ENCODE measurements at regions not wholly inside any gene's neighbourhood (a gene's known extent, or its start where the extent isn't known, plus 50 kb on each side); places are given as distances from the start of the nearest gene placed in this dataset.

- no peaks in the 10 kb centered on the region for H3K36me3 ChIP-seq
- H3K27ac ChIP-seq = no peak overlapping the region
- no peaks in the 10 kb centered on the region for H3K9me3 ChIP-seq
- intact Hi-C loops (cut with DNase I; ENCODE audit: low total_unique reads) (no loop called here), in situ Hi-C loops (cut with MboI; ENCODE audit: low pct_ligation_motif_present in 1 of 4, low pct_unique_long_range_greater_than_20kb in 1 of 4, low sequenced_read_pairs in 3 of 4) (no loop called here)
- H3K4me1 ChIP-seq = no peaks in the 10 kb centered on the region
- no peak for DNase-seq
- WGBS, 2 donors (ENCODE audit: low coverage in 1 of 2) = 78 to 82% methylated on average over 8 to 9 of the region's 9 CpGs
- TF ChIP-seq EP300 (IDR thresholded peaks at IDR 0.05; ENCODE audit: low read depth) = no peak
- TF ChIP-seq POLR2A (IDR thresholded peaks at IDR 0.05) = no peak
- no peak for TF ChIP-seq POLR2AphosphoS5 (IDR thresholded peaks at IDR 0.05)
- TF ChIP-seq, protein P1, sequence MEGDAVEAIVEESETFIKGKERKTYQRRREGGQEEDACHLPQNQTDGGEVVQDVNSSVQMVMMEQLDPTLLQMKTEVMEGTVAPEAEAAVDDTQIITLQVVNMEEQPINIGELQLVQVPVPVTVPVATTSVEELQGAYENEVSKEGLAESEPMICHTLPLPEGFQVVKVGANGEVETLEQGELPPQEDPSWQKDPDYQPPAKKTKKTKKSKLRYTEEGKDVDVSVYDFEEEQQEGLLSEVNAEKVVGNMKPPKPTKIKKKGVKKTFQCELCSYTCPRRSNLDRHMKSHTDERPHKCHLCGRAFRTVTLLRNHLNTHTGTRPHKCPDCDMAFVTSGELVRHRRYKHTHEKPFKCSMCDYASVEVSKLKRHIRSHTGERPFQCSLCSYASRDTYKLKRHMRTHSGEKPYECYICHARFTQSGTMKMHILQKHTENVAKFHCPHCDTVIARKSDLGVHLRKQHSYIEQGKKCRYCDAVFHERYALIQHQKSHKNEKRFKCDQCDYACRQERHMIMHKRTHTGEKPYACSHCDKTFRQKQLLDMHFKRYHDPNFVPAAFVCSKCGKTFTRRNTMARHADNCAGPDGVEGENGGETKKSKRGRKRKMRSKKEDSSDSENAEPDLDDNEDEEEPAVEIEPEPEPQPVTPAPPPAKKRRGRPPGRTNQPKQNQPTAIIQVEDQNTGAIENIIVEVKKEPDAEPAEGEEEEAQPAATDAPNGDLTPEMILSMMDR (IDR thresholded peaks at IDR 0.05) = no peak
- no peaks in the 10 kb centered on the region for H3K27me3 ChIP-seq
- no peak overlapping the region for H3K4me3 ChIP-seq
Observed at GRCh38 chr7:31234836-31235605, 105.5 kb downstream of the NEUROD6 start.

DNA sequence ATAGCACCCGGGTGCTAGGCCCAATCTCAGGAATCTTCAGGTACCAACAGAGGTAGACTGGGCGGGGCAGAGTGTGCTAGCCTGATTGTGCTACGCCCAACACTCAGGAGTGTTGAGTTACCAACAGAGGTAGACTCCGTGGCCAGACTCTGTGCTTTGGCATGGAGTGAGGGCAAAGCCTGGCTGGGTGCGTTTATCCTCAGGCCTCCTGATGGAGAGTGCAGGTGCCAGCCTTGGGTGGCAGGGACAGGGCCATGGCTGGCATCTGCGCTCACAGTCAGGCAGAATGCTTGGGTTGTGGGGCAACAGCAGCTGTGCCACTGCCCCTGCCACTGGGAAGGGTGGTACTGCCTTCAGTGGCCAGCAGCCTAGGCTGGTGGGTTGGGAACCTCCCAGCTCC is 111.6 kb downstream of the NEUROD6 start:
- no peaks in the 10 kb centered on the region for H3K27me3 ChIP-seq
- peaks cover 0 to 9% of the 10 kb centered on the region in 2 donors for H3K9me3 ChIP-seq
- H3K36me3 ChIP-seq = no peaks in the 10 kb centered on the region
- no peaks in the 10 kb centered on the region for H3K4me1 ChIP-seq
- intact Hi-C loops (cut with DNase I; ENCODE audit: low total_unique reads) = no loop called here
- H3K27ac ChIP-seq = no peak overlapping the region
- no peak overlapping the region for H3K4me3 ChIP-seq
- WGBS, 2 donors (ENCODE audit: low coverage in 1 of 2) = 79% methylated on average over 6 of the region's 6 CpGs; no CpG with 5 or more reads in 1 of the 2 donors
- in situ Hi-C loops (cut with MboI; ENCODE audit: low pct_ligation_motif_present in 1 of 4, low pct_unique_long_range_greater_than_20kb in 1 of 4, low sequenced_read_pairs in 3 of 4) = no loop called here
- TF ChIP-seq POLR2A (IDR thresholded peaks at IDR 0.05) = no peak
- TF ChIP-seq POLR2AphosphoS5 (IDR thresholded peaks at IDR 0.05) = no peak
- TF ChIP-seq, protein P1 (IDR thresholded peaks at IDR 0.05) = no peak
- TF ChIP-seq EP300 (IDR thresholded peaks at IDR 0.05; ENCODE audit: low read depth) = no peak
- DNase-seq = no peak

GRCh38 chr7:31214751-31215150 is 125.8 kb downstream of the NEUROD6 start:
- H3K27me3 ChIP-seq = no peaks in the 10 kb centered on the region
- no peak overlapping the region for H3K4me3 ChIP-seq
- DNase-seq = no peak
- TF ChIP-seq POLR2A (IDR thresholded peaks at IDR 0.05) (no peak), POLR2AphosphoS5 (IDR thresholded peaks at IDR 0.05) (no peak), EP300 (IDR thresholded peaks at IDR 0.05; ENCODE audit: low read depth) (no peak)
- TF ChIP-seq, protein P1 (IDR thresholded peaks at IDR 0.05) = no peak
- H3K9me3 ChIP-seq = no peaks in the 10 kb centered on the region
- H3K36me3 ChIP-seq = no peaks in the 10 kb centered on the region
- no peaks in the 10 kb centered on the region for H3K4me1 ChIP-seq
- WGBS, 2 donors (ENCODE audit: low coverage in 1 of 2) = 95 to 100% methylated on average over 1 of the region's 1 CpG
- in situ Hi-C loops (cut with MboI; ENCODE audit: low pct_ligation_motif_present in 1 of 4, low pct_unique_long_range_greater_than_20kb in 1 of 4, low sequenced_read_pairs in 3 of 4) = no loop called here
- intact Hi-C loops (cut with DNase I; ENCODE audit: low total_unique reads) = no loop called here
- H3K27ac ChIP-seq = no peak overlapping the region

DNA sequence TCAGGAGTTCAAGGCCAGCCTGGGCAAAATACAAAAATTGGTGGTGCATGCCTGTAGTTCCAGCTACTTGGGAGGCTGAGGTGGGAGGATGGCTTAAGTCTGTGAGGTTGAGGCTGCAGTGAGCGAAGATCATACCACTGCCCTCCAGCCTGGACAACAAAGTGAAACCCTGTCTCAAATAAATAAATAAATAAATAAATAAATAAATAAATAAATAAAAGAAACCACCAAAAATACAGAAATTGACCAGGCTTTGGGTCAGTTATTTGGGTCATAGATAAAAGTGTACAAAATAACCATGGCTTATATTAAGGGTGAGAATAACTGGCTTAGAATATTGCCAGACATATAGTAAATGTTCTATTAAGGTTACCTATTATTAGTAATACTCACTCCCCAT is 129.2 kb downstream of the NEUROD6 start:
- Histone ChIP-seq H3K27ac (no peak overlapping the region), H3K27me3 (no peaks in the 10 kb centered on the region), H3K36me3 (no peaks in the 10 kb centered on the region), H3K9me3 (no peaks in the 10 kb centered on the region), H3K4me1 (no peaks in the 10 kb centered on the region), H3K4me3 (no peak overlapping the region)
- in situ Hi-C loops (cut with MboI; ENCODE audit: low pct_ligation_motif_present in 1 of 4, low pct_unique_long_range_greater_than_20kb in 1 of 4, low sequenced_read_pairs in 3 of 4) = no loop called here
- intact Hi-C loops (cut with DNase I; ENCODE audit: low total_unique reads) = no loop called here
- no peak for DNase-seq
- 77% methylated on average over 1 of the region's 1 CpG; no CpG with 5 or more reads in 1 of the 2 donors for WGBS, 2 donors (ENCODE audit: low coverage in 1 of 2)
- TF ChIP-seq EP300 (IDR thresholded peaks at IDR 0.05; ENCODE audit: low read depth) (no peak), POLR2A (IDR thresholded peaks at IDR 0.05) (no peak), POLR2AphosphoS5 (IDR thresholded peaks at IDR 0.05) (no peak)
- TF ChIP-seq, protein P1 (IDR thresholded peaks at IDR 0.05) = no peak
